ENCODE measurements at regions not wholly inside any gene's neighbourhood (a gene's known extent, or its start where the extent isn't known, plus 50 kb on each side); places are given as distances from the start of the nearest gene placed in this dataset.

GRCh38 chr2:204175552-204176271 is 239.1 kb downstream of the ICOS start:
- TF ChIP-seq CTCF (IDR thresholded peaks at IDR 0.05; ENCODE audit: insufficient read depth, low read depth, low read length) (no peak), EZH2 (IDR thresholded peaks at IDR 0.05; ENCODE audit: insufficient read depth, low read length) (no peak)
